ENCODE measurements at regions not wholly inside any gene's neighbourhood (a gene's known extent, or its start where the extent isn't known, plus 50 kb on each side); places are given as distances from the start of the nearest gene placed in this dataset.
"Not testable (repeated sequence)": the region's sequence is repeated elsewhere in the genome, so short reads cannot be mapped to it uniquely, and the experiment has no call there.

GRCh38 chr17:43315858-43316521 lies 82.2 kb upstream of the RNU2-1 start:
- no peak for DNase-seq (ENCODE audit: low read depth in 3 of 3)

GRCh38 chr17:43315369-43315768 lies 81.6 kb upstream of the RNU2-1 start:
- DNase-seq (ENCODE audit: low read depth in 3 of 3), result no peak

DNA sequence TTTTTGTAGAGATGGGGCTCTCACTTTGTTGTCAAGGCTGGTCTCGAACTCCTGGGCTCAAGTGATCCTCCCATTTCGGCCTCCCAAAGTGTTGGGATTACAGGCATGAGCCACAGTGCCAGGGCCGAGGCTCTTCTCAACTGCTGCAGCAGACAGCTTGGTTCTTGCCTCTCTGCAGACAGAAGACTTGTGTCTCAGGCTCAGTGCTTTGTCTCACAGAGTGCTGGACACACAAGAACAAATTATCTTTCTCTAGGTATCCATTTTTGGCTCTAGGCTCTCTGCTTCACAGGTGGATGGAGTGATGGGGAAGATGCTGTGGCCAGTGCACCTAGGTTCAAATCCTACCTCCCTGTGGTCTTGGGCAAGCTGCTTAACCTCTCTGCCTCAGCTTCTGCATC lies 80.8 kb upstream of the RNU2-1 start:
- DNase-seq (ENCODE audit: low read depth in 3 of 3), result no peak

- DNase-seq (ENCODE audit: low read depth in 3 of 3), result no peak
These were observed 78.2 kb upstream of the RNU2-1 start for GRCh38 chr17:43312011-43312410.

DNA sequence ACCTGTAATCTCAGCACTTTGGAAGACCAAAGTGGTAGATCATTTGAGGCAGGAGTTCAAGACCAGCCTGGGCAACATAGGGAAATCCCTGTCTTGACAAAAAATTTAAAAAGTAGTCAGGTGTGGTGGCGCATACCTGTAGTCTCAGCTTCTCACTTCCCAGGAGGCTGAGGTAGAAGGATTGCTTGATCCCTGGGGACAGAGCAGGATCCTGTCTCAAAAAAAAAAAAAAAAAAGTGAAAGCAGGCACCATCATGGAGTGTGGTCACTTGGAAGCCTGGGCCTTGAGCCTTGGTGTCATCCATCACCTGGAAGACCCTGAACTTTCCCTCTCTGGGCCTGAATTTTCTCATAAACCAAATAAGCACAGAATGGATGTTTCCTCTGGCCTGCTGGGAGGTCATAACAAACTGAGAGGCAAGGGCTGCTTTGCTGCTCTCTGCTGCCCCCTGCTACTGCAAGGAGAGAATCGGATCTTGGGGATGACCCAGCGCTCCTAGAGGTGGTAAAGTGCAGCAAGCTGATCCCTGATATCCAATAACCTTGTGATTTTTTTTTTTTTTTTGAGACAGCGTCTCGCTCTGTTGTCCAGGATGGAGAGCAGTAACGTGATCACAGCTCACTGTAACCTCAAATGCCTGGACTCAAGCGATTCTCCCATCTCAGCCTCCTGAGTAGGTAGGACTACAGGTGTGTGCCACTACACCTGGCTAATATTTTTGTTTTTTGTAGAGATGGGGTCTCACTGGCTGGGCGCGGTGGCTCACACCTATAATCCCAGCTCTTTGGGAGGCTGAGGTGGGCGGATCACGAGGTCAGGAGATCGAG lies 75.9 kb upstream of the RNU2-1 start:
- no peak for DNase-seq (ENCODE audit: low read depth in 3 of 3)

DNA sequence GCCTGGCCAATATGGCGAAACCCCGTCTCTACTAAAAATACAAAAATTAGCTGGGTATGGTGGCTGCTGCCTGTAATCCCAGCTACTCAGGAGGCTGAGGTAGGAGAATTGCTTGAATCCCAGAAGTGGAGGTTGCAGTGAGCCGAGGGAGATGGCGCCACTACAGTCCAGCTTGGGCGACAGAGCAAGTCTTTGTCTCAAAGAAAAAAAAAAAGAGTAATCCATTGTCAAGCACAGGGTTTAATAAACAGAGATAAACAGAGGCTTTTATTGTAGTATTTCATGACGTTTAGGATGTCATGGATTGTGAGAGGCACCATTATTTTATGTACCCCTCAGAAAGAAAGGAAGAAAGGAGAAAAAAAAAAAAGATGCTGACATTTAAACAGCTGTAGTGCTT lies 75.2 kb upstream of the RNU2-1 start:
- DNase-seq (ENCODE audit: low read depth in 3 of 3), result no peak

GRCh38 chr17:43304792-43305191 lies 71.0 kb upstream of the RNU2-1 start:
- DNase-seq (ENCODE audit: low read depth in 3 of 3), result not testable (repeated sequence)

DNA sequence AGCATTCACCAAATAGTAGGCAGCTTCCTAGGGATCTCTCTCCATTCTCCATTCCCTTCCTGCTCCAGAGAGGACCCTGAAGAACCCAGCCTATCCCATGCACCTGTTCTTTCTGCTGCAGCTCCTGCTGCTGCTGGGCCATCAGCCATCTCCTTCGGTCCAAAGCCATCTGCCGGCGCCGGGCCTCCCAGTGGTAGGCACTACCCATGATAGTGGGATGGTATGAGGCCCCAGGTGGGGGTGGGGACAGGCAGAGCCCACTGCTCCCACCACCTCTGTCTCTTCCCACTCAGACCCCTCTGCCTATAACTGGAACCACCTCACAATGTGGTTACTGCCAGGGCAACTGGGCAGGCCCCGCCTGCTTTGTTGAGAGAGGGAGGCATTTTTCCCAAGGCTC lies 69.3 kb upstream of the RNU2-1 start:
- DNase-seq (ENCODE audit: low read depth in 3 of 3), result not testable (repeated sequence)

DNA sequence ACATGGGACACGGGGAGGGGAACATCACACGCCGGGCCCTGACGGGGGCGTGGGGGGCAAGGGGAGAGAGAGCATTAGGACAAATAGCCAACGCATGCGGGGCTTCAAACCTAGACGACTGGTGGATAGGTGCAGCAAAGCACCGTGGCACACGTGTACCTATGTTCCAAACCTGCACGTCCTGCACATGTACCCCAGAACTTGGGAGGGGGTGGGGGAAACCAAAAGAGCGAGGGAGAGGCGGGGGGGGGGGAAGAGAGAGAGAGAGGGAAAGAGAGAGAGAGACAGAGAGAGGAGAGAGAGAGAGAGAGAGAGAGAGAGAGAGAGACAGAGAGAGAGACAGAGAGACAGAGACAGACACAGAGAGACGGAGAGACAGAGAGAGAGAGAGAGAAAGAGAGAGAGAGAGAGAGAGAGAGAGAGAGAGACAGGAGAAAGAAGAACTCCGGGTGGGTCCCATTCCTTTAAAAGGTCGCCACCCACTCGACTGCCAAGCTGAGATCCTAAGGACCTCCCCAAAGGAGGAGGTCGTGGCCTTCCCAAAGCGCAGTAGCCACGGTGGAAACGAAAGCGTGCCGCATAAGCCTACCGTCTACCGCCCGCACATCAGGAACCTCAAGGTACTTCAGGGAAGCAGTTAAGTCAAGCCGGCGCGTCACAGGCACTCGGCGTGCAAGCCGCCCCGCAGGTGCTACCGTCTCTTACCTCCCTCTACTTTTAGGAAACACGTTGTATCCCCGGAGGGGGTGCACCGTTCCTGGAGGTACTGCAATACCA lies 65.7 kb upstream of the RNU2-1 start:
- not testable (repeated sequence) for DNase-seq (ENCODE audit: low read depth in 3 of 3)

DNA sequence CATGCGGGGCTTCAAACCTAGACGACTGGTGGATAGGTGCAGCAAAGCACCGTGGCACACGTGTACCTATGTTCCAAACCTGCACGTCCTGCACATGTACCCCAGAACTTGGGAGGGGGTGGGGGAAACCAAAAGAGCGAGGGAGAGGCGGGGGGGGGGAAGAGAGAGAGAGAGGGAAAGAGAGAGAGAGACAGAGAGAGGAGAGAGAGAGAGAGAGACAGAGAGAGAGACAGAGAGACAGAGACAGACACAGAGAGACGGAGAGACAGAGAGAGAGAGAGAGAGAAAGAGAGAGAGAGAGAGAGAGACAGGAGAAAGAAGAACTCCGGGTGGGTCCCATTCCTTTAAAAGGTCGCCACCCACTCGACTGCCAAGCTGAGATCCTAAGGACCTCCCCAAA lies 55.9 kb upstream of the RNU2-1 start:
- DNase-seq (ENCODE audit: low read depth in 3 of 3), result not testable (repeated sequence)

DNA sequence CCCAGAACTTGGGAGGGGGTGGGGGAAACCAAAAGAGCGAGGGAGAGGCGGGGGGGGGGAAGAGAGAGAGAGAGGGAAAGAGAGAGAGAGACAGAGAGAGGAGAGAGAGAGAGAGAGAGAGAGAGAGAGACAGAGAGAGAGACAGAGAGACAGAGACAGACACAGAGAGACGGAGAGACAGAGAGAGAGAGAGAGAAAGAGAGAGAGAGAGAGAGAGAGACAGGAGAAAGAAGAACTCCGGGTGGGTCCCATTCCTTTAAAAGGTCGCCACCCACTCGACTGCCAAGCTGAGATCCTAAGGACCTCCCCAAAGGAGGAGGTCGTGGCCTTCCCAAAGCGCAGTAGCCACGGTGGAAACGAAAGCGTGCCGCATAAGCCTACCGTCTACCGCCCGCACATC lies 49.8 kb upstream of the RNU2-1 start:
- DNase-seq (ENCODE audit: low read depth in 3 of 3), result not testable (repeated sequence)
